ENCODE measurements at regions not wholly inside any gene's neighbourhood (a gene's known extent, or its start where the extent isn't known, plus 50 kb on each side); places are given as distances from the start of the nearest gene placed in this dataset.

- TF ChIP-seq, protein P1, sequence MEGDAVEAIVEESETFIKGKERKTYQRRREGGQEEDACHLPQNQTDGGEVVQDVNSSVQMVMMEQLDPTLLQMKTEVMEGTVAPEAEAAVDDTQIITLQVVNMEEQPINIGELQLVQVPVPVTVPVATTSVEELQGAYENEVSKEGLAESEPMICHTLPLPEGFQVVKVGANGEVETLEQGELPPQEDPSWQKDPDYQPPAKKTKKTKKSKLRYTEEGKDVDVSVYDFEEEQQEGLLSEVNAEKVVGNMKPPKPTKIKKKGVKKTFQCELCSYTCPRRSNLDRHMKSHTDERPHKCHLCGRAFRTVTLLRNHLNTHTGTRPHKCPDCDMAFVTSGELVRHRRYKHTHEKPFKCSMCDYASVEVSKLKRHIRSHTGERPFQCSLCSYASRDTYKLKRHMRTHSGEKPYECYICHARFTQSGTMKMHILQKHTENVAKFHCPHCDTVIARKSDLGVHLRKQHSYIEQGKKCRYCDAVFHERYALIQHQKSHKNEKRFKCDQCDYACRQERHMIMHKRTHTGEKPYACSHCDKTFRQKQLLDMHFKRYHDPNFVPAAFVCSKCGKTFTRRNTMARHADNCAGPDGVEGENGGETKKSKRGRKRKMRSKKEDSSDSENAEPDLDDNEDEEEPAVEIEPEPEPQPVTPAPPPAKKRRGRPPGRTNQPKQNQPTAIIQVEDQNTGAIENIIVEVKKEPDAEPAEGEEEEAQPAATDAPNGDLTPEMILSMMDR (IDR thresholded peaks at IDR 0.05; ENCODE audit: low read depth, low read length) = no peak
- H3K4me3 ChIP-seq (replicated peaks in 1 of 2; ENCODE audit: low read depth in 2 of 2, low read length in 2 of 2) = no peak overlapping the region
- DNase-seq (ENCODE audit: low read depth in 2 of 2) = peak in 1 of 2 donors; percentile 14
Measured at GRCh38 chr6:113396730-113397129, 460.4 kb upstream of the MARCKS start.

DNA sequence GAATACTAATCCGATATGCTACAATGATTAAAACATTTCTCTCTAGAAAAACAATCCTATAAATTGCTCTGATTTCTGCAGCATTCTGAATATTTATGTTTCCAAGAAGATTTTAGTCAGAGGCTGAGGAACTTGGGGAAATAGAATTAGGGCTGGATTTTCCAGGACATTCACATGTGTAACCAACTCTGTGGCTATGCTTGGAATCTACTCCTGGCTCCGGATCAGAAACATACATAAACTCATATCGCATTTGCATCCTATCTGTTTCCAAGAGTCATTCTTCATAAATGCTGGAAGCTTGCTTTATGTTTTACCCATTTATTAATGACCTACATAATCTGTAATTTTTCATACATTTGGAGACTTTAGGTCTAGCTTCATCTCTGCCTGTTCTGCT lies 459.9 kb upstream of the MARCKS start:
- peak in 1 of 2 donors; percentile 39 for DNase-seq (ENCODE audit: low read depth in 2 of 2)
- H3K4me3 ChIP-seq (replicated peaks in 1 of 2; ENCODE audit: low read depth in 2 of 2, low read length in 2 of 2) = no peak overlapping the region
- TF ChIP-seq, protein P1 (IDR thresholded peaks at IDR 0.05; ENCODE audit: low read depth, low read length) = no peak

DNA sequence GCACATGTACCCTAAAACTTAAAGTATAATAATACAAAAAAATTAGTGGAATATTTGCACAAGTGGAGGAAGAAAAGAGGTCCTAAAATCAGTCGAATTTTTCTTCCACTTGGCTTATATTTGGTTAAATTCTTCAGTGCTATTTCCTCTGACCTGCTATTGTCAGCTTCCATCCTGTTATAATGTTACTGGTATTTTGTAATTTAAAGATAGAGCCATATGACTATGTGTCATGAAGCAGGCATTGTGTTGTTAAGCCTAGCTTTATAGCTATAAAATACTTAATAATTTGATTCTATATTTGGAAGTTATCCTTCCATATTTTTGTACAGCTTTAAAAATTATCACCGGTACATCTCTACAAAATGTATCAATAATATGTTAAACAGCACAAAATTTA lies 455.9 kb upstream of the MARCKS start:
- H3K4me3 ChIP-seq (replicated peaks in 1 of 2; ENCODE audit: low read depth in 2 of 2, low read length in 2 of 2) = no peak overlapping the region
- TF ChIP-seq, protein P1 (IDR thresholded peaks at IDR 0.05; ENCODE audit: low read depth, low read length) = no peak
- DNase-seq (ENCODE audit: low read depth in 2 of 2) = peak; percentile 22 to 51

GRCh38 chr6:113402544-113402943 lies 454.6 kb upstream of the MARCKS start:
- no peak for DNase-seq (ENCODE audit: low read depth in 2 of 2)
- TF ChIP-seq, protein P1 (IDR thresholded peaks at IDR 0.05; ENCODE audit: low read depth, low read length) = no peak
- H3K4me3 ChIP-seq (replicated peaks in 1 of 2; ENCODE audit: low read depth in 2 of 2, low read length in 2 of 2) = no peak overlapping the region

DNA sequence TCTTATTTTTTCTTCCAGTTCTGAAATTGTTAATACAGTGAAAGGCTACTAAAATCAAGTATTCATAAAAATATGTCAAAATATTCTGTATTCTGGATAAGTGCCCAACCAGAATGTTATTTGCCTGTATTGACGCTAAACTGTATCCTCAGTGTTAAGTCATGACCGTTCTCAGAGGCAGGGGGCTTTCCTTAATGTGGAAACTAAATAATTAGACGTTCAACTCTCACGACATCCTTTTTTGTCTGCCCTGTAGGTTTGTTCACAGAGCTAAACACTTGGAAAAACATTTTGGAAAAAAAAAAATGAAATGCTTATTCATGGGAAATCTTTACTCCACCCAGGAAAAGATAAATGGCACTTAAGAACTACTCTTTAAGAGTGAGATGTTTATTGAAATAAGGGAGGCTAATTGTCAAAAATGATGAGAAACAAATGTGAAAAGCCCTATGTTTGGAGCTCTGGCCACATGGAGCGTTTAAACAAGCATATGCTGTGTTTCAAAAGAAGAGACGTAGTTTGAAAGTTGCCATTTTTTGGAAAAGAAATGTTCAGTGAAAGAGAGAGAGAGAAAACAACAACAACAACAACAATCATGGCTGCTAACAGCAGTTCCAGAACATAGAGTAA lies 453.1 kb upstream of the MARCKS start:
- TF ChIP-seq, protein P1 (IDR thresholded peaks at IDR 0.05; ENCODE audit: low read depth, low read length) = no peak
- no peak overlapping the region for H3K4me3 ChIP-seq (replicated peaks in 1 of 2; ENCODE audit: low read depth in 2 of 2, low read length in 2 of 2)
- DNase-seq (ENCODE audit: low read depth in 2 of 2) = peak; percentile 13 to 46

- H3K4me3 ChIP-seq (replicated peaks in 1 of 2; ENCODE audit: low read depth in 2 of 2, low read length in 2 of 2) = no peak overlapping the region
- peak in 1 of 2 donors; percentile 20 for DNase-seq (ENCODE audit: low read depth in 2 of 2)
- TF ChIP-seq, protein P1 (IDR thresholded peaks at IDR 0.05; ENCODE audit: low read depth, low read length) = no peak
Measured at GRCh38 chr6:113405326-113406047, 451.7 kb upstream of the MARCKS start.

Measured in cardiac fibroblast (primary cell).